Stimulated activated CD4-positive, alpha-beta T cell treated with anti-CD3 and anti-CD28 coated beads, Interleukin-4, amount 100 ng/mL, for 48 hours (primary cell): ENCODE measurements at regions not wholly inside any gene's neighbourhood (a gene's known extent, or its start where the extent isn't known, plus 50 kb on each side); places are given as distances from the start of the nearest gene placed in this dataset.

Experiments
- DNase-seq, 2 donors: peaks; one replicate each; pipeline ENCODE4 v3.0.0-alpha.2; 2020; ENCODE audit warnings: low read depth in 2 of 2

DNA sequence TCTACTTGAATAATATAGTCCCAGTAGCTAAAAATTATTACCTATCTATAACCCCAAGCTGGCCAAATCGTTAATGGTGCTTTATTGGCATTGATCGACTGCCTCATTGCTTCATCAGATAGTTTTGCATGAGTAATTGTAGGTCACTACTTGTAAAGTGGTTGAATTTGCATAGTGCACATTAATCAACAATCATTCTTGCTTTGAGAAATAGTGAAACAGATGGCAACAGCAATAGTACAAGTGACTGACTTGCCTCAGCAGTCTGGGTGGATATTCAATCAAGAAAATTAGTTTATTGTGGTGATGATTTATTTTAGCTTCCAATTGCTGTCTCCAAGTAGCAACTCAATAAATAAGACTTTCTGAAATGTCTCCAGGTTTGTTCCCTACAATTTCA is 117.8 kb upstream of the NRXN1 start:
- DNase-seq: no peak

- no peak for DNase-seq
Observed at GRCh38 chr2:51145761-51146160, 113.8 kb upstream of the NRXN1 start.

- DNase-seq: no peak
Observed at GRCh38 chr2:51120754-51121280, 88.9 kb upstream of the NRXN1 start.

- no peak for DNase-seq
Observed at GRCh38 chr2:51111532-51111931, 79.6 kb upstream of the NRXN1 start.

DNA sequence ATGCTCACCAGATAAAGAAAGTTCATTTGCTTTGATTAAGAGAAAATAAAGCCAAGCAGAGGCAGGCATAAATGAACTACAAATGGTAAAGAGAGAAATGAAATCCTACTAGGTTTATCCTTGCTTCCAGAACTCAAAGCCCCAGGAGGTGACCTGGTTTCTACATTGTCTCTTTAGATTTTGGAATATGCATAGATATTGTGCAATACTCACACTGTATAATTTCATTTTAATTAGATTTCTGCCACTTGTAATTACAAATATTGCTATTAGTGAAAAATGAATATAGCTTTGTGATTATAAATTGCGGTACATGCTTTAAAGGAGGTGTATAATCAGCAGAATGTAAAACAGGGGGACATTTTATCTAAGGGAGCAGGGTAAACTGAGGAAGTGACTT is 76.9 kb upstream of the NRXN1 start:
- no peak for DNase-seq

DNA sequence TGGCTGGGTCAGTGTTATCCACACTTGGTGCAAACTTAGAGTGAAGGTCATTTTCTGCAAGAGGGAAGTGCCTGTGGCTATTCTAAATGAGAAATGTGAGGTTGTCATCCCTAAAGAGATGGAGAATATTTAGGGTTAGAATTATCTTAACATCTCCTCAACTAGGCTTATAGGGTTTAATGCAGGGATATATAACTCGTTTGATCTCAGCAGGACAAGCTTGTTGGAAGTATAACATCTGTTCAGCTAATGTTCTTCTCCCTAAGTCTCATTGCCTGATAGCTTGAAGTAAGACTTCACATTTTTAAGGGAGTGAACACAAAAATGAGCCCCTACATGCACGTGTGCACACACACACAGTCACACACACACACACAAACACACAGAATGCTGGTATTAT is 75.9 kb upstream of the NRXN1 start:
- DNase-seq: no peak

DNA sequence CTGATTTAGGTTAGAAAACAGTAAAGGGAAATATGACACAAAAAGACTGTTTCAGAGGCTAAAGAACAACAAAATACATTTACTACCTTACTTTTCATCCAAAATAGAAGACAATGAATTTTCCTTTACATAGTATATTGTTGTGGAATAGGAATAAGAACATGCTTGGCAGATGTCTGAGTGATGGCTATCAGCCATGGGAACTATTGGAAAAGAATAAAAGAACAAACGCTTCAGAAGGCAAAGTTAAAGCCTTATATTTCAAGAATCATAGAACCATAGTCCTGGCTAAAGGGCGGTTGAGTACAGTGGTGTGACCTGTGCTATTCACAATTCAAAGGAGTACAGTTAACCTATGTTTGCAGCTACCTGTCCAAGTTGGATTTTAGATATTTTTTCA is 73.9 kb upstream of the NRXN1 start:
- no peak for DNase-seq

GRCh38 chr2:51103205-51103604 is 71.3 kb upstream of the NRXN1 start:
- no peak for DNase-seq

DNA sequence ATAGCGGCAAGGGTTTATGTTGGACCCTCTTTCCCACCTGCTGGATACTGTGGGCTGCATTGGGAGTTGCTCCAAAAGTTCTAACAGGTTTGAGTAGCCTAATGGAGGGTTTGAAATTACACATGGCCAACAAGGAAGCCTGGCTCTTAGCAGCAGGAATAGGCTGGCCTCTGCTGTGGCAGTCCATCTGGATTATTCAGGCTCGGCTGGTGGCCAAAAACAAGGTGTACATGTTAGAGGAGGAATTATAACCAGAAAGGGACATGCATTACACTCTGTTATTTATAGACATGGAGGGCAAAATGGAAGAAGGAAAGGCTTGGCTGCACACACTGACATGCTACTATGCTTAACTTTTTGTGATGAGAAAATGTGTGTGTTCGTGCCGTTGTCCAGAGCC is 61.1 kb upstream of the NRXN1 start:
- no peak for DNase-seq

- DNase-seq: no peak
Observed at GRCh38 chr2:51085420-51086068, 53.6 kb upstream of the NRXN1 start.

GRCh38 chr2:51084750-51085149 is 52.8 kb upstream of the NRXN1 start:
- DNase-seq: no peak
